Pancreas (tissue), 10 donors: ENCODE measurements at regions not wholly inside any gene's neighbourhood (a gene's known extent, or its start where the extent isn't known, plus 50 kb on each side); places are given as distances from the start of the nearest gene placed in this dataset.

Experiments
- ATAC-seq, 4 donors: fragments of 200-7000 bp; cut with Tn5 transposase; one replicate each; pipeline versions ENCODE4 v1.8.0 to v1.9.1; 2020; ENCODE audit warnings: mild to moderate bottlenecking in 4 of 4, moderate library complexity in 4 of 4
- DNase-seq, 6 donors: peaks; one replicate each; pipeline ENCODE4 v3.0.0-alpha.2; 2020
- FAIRE-seq: peaks from 2 replicates; lab custom pipeline; 2012; peaks lifted over from hg19 to GRCh38; lab: Jason Lieb, UNC
- H3K27ac ChIP-seq, 4 donors: fragments of 200-600 bp; sonication (generic); 1 replicate in 3 of 4; 2 replicates in 1 of 4; pipeline versions ENCODE4 v1.5.0 to v1.8.0; 2020
- H3K27me3 ChIP-seq, 4 donors: fragments of 200-600 bp; one replicate each; pipeline ENCODE4 v1.8.0; 2021
- H3K36me3 ChIP-seq, 3 donors: fragments of 200-600 bp; sonication (generic) in 1 of 3; one replicate each; pipeline versions ENCODE4 v1.5.0 to v1.8.0; 2020 to 2021
- H3K4me1 ChIP-seq, 3 donors: fragments of 200-600 bp; one replicate each; pipeline ENCODE4 v1.8.0; 2021
- H3K4me3 ChIP-seq, 4 donors: fragments of 200-600 bp; sonication (generic) in 2 of 4; one replicate each; pipeline versions ENCODE4 v1.5.0 to v1.8.0; 2020 to 2021
- H3K9me3 ChIP-seq, 4 donors: fragments of 200-600 bp; one replicate each; pipeline ENCODE4 v1.8.0; 2021
- WGBS, 2 donors: extraction: QIAGEN DNeasy Blood & Tissue Kit; methylation state at CpG; one replicate each; pipeline ENCODE4 v1.1.7; 2013; 5-methylcytosine and 5-hydroxymethylcytosine counted together
- intact Hi-C, 3 donors: fragments of 100-400 bp; cut with DNase I; formaldehyde crosslinking; loops; one replicate each; pipeline versions ENCODE4 v1.11.1 to v1.14.2; 2022
- TF ChIP-seq, protein P1 (sequence below), 4 donors: fragments of 200-600 bp; sonication (generic) in 3 of 4; IDR thresholded peaks; one replicate each; pipeline versions ENCODE4 v1.5.0 to v1.8.0; 2021; ENCODE audit warnings: antibody characterized with exemption in 4 of 4
- donor health status: healthy with polysubstance abuse.
- donor health status: DM: no; HTN: no; CAD: no; lungs with moderate emphysema.
- donor health status: DM: no; HTN: no; CAD: no.
- donor health status: control.
- donor health status: control.
- donor health status: Bipolar disorder and iron deficiency.
- donor health status: DM: yes; HTN: yes; CAD: no.
- donor health status: DM: no; HTN: no; CAD: no.
- donor health status: DM: no; HTN: no; CAD: no.
- donor health status: DM: yes; HTN: yes; CAD: no.

DNA sequence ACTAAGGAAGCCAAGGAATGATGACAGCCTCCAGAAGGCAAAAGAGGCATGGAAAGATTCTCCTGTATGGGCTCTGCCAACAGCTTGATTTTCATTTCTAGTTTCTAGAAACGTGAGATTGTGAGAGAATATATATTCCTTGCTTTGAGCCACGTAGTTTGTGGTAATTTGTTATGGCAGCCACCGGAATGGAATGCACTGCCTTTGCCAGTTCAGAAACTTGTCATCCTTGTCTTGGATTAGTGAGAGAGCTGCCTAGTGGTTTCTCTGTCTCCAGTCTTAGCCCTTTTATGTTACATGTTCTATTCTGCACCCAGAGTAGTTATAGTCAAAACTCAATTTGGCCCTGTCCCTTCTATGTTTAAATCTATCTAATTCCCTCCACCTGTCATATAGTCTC is 216.0 kb upstream of the PTGFR start:
- intact Hi-C loops = no loop called here
- FAIRE-seq (no peak), ATAC-seq (no peak), DNase-seq (no peak)
- H3K4me3 ChIP-seq = no peak overlapping the region
- no peaks in the 10 kb centered on the region for H3K36me3 ChIP-seq
- TF ChIP-seq, protein P1, sequence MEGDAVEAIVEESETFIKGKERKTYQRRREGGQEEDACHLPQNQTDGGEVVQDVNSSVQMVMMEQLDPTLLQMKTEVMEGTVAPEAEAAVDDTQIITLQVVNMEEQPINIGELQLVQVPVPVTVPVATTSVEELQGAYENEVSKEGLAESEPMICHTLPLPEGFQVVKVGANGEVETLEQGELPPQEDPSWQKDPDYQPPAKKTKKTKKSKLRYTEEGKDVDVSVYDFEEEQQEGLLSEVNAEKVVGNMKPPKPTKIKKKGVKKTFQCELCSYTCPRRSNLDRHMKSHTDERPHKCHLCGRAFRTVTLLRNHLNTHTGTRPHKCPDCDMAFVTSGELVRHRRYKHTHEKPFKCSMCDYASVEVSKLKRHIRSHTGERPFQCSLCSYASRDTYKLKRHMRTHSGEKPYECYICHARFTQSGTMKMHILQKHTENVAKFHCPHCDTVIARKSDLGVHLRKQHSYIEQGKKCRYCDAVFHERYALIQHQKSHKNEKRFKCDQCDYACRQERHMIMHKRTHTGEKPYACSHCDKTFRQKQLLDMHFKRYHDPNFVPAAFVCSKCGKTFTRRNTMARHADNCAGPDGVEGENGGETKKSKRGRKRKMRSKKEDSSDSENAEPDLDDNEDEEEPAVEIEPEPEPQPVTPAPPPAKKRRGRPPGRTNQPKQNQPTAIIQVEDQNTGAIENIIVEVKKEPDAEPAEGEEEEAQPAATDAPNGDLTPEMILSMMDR (IDR thresholded peaks at IDR 0.05) = no peak
- WGBS, 2 donors = 78 to 84% methylated on average over 3 of the region's 3 CpGs
- H3K4me1 ChIP-seq = no peaks in the 10 kb centered on the region
- H3K9me3 ChIP-seq = no peaks in the 10 kb centered on the region
- H3K27me3 ChIP-seq = no peaks in the 10 kb centered on the region
- H3K27ac ChIP-seq = no peak overlapping the region

DNA sequence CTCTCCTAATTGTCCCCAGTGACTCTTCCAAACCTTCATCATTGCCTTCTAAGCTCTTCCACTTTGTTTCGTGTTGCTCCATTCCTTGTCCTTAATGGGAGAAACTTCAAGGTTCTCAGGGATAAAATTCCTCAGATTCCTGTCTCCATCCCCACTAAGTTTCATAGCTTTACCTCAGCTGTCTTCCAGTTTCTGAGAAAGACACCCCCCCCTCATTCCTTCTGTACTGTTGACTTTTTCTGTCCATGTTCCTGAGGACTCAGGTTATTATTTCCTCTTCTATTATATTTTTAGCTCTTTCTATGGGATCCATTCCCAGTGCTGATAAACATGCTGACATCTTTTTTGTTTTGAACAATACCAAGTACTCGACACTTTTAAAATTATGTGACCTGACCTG is 215.3 kb upstream of the PTGFR start:
- H3K4me1 ChIP-seq = no peaks in the 10 kb centered on the region
- H3K4me3 ChIP-seq = no peak overlapping the region
- ATAC-seq (no peak), FAIRE-seq (no peak), DNase-seq (no peak)
- TF ChIP-seq, protein P1 (IDR thresholded peaks at IDR 0.05) = no peak
- no peaks in the 10 kb centered on the region for H3K27me3 ChIP-seq
- no peaks in the 10 kb centered on the region for H3K36me3 ChIP-seq
- WGBS, 2 donors = 60 to 69% methylated on average over 2 of the region's 2 CpGs
- H3K27ac ChIP-seq = no peak overlapping the region
- intact Hi-C loops = no loop called here
- H3K9me3 ChIP-seq = no peaks in the 10 kb centered on the region

DNA sequence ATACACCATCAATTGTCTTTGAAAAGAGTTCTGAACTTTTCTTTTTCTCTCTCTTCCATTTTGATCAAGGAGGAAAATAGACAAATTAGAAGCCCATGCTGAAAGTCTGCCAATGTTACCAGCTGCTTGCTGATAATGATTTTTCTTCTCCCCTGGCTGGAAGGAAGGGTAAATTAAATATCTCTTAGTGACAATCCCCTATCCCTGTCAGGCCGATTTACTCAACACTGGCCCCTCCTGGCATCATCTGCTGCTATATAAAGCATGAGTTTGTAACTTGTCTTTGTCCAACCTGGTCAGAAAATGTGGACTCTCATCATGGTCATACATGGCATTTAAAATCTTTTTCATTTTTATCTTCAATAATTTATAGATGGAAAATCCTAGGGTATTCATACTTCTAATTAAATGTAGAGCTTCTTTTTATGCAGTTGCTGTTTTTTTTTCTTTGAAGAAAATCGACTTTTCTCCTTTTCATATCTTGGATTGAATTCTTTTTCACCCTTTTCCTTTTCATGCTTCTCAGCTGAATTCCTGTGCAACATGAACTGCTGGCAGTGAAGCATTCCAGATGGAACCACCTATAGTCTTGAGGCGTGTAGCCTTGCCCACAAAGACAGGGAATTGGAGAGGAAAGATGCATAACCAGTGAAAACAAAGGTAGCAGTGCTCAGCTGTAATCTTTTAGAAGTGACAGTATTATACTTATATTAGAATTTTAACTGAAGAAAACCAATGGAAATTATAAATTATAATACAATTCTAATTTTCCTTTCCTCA is 214.7 kb upstream of the PTGFR start:
- DNase-seq (no peak), FAIRE-seq (no peak), ATAC-seq (no peak)
- Histone ChIP-seq H3K36me3 (no peaks in the 10 kb centered on the region), H3K9me3 (no peaks in the 10 kb centered on the region), H3K4me1 (no peaks in the 10 kb centered on the region), H3K4me3 (no peak overlapping the region), H3K27me3 (no peaks in the 10 kb centered on the region), H3K27ac (no peak overlapping the region)
- intact Hi-C loops = no loop called here
- WGBS, 2 donors = 48 to 61% methylated on average over 3 of the region's 3 CpGs
- TF ChIP-seq, protein P1 (IDR thresholded peaks at IDR 0.05) = no peak

DNA sequence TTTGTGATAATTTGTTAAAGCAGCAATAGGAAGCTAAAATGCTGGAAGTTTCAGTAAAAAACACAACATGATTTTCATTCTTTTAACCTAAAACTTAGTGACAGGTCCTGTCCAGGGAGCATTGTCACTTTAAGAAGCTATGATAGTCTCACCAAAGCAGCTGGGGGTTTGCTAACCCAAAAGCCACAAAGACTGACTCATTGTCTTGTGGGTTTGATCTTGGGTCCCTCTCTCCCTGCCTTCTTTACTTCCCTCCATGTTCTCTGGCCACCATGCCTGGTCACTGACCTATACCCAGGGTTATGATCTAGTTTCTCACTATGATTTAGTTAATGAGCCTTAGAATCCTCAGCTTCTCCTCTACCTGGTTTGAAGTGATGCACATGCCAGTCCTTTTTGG is 213.5 kb upstream of the PTGFR start:
- no peaks in the 10 kb centered on the region for H3K9me3 ChIP-seq
- no peaks in the 10 kb centered on the region for H3K27me3 ChIP-seq

DNA sequence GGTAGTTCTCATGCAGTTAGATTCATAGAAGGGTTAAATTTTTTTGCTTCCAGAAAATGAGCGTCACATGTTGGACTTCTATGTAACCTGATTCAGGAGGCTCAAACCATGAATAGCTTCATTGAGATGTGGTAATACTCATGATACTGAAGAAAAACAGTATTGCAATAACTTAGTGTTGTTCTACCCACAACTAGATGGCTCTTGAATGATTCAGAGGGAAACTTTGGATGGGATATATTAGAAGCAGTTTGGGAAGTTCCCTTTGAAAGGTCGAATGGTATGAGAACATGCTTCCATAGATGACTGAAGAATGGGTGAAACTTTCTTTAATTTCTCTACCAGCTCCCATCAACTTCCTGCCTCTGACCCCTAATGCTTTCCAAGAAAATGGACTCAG is 211.7 kb upstream of the PTGFR start:
- DNase-seq = no peak
- WGBS, 2 donors = 40 to 43% methylated on average over 2 of the region's 2 CpGs
- Histone ChIP-seq H3K27ac (no peak overlapping the region), H3K36me3 (no peaks in the 10 kb centered on the region), H3K4me3 (no peak overlapping the region), H3K4me1 (no peaks in the 10 kb centered on the region), H3K27me3 (no peaks in the 10 kb centered on the region), H3K9me3 (no peaks in the 10 kb centered on the region)
- ATAC-seq = peak in 2 of 4 donors; percentile 29 to 45
- FAIRE-seq = no peak
- intact Hi-C loops = no loop called here
- TF ChIP-seq, protein P1 (IDR thresholded peaks at IDR 0.05) = no peak

More for the DNA sequence above, 213.5 kb upstream of the PTGFR start:
- ATAC-seq (no peak), DNase-seq (no peak), FAIRE-seq (no peak)
- TF ChIP-seq, protein P1 (IDR thresholded peaks at IDR 0.05) = no peak
- Histone ChIP-seq H3K4me1 (no peaks in the 10 kb centered on the region), H3K27ac (no peak overlapping the region), H3K36me3 (no peaks in the 10 kb centered on the region), H3K4me3 (no peak overlapping the region)
- intact Hi-C loops = no loop called here
